ENCODE measurements at regions not wholly inside any gene's neighbourhood (a gene's known extent, or its start where the extent isn't known, plus 50 kb on each side); places are given as distances from the start of the nearest gene placed in this dataset.

DNA sequence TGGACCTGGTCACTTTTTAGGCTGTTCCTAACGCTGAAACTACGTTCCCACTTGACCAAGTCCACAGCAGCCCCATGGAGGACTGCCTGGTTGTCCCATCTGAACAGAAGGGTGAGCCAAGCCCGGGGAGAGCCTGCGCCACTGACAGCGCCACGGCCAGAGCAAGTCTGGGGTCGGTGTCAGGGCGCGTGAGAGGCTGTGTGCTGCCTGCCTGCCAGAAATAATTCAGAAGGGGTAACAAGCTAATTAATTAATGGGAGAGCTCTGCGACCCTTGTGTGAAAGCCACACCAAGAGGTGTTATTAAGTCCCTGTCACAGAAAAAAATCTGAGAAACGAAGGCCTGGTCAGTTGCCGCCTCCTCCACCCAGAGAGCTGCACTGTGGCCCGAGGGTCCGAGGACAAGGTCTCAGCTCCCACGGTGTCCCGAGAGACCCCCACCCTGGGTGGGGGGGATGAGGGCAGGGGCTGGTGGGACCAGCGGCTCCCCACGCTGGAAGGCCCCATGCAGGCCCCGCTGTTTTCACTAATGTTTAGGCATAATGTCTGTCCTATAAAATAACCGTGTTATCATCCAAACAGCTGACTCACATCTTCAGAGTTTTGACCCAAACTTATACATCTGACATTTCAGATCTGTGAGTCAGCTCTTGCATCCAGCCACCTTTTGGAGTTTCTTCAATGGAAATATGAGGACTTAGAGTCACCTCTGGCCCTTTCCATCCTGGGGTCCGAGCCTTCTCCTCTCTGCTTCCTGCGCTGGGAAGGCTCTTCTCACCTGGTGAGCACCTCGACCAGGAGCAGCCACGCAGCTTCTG, 58.5 kb downstream of the DLL1 start:
- Histone ChIP-seq H3K4me1 (ENCODE audit: insufficient read depth, low read length) (peaks cover 22% of the 10 kb centered on the region; the same call in 1 of the 2 replicates), H3K36me3 (ENCODE audit: insufficient read depth, low read length) (no peaks in the 10 kb centered on the region), H3K4me3 (ENCODE audit: low read length) (no peak overlapping the region), H3K27ac (ENCODE audit: low read depth, low read length) (no peak overlapping the region), H3K27me3 (ENCODE audit: insufficient read depth, low read length) (no peaks in the 10 kb centered on the region), H3K9me3 (ENCODE audit: insufficient read depth, low read depth, low read length) (no peaks in the 10 kb centered on the region), H3K9ac (ENCODE audit: low read depth, low read length) (no peak overlapping the region)
- WGBS: 94% methylated on average over 24 of the region's 24 CpGs

DNA sequence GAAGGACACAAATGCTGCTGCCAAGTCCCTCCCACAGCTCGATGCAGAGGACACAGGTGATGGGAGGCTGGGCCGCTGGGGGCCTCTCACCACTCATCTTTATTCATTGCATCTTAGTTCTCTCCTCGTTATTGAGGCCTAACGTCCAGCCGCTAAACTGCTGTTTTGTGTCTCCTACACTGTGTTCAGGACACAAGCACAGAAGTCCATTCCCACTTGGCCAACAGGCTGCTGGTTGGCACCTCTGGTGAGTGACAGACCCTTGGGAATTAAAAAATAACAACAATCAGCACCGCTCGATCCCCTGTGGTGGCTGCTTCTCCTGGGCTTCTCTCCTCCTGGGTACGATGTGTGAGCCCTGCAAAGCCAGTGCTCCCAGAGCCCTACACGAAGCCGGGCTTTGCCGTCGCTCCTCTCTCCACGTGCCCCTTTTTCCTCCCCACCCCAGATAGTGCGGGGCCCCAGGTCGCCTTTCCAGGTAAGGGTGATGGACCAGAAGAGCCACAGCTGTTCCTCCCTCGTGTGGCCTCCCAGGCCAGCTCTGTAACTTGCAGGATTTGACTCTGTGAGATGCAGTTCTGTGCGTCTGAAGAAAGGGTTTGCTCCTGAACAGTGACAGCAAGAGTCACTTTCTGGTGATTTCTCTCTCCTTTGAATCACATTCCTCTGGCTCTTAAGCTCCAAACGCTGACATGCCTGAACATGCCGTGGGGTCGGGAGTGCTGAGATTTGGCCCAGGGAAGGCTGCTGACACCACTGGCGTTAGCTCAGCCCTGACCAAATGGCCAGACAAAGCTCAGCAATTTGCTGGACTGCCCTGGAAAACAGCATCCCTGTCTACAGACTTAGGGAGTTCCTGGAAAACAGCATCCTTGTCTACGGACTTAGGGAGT, 59.3 kb downstream of the DLL1 start:
- Histone ChIP-seq H3K27ac (ENCODE audit: low read depth, low read length) (no peak overlapping the region), H3K27me3 (ENCODE audit: insufficient read depth, low read length) (no peaks in the 10 kb centered on the region), H3K4me3 (ENCODE audit: low read length) (no peak overlapping the region), H3K36me3 (ENCODE audit: insufficient read depth, low read length) (no peaks in the 10 kb centered on the region), H3K9me3 (ENCODE audit: insufficient read depth, low read depth, low read length) (no peaks in the 10 kb centered on the region), H3K4me1 (ENCODE audit: insufficient read depth, low read length) (peaks cover 22% of the 10 kb centered on the region; the same call in 1 of the 2 replicates), H3K9ac (ENCODE audit: low read depth, low read length) (no peak overlapping the region)
- 89% methylated on average over 22 of the region's 22 CpGs for WGBS

- Histone ChIP-seq H3K36me3 (ENCODE audit: insufficient read depth, low read length) (no peaks in the 10 kb centered on the region), H3K27ac (ENCODE audit: low read depth, low read length) (no peak overlapping the region), H3K27me3 (ENCODE audit: insufficient read depth, low read length) (no peaks in the 10 kb centered on the region), H3K9ac (ENCODE audit: low read depth, low read length) (no peak overlapping the region), H3K4me1 (ENCODE audit: insufficient read depth, low read length) (peaks cover 17% of the 10 kb centered on the region; the same call in 1 of the 2 replicates), H3K9me3 (ENCODE audit: insufficient read depth, low read depth, low read length) (no peaks in the 10 kb centered on the region), H3K4me3 (ENCODE audit: low read length) (no peak overlapping the region)
- WGBS: 94% methylated on average over 19 of the region's 19 CpGs
Measured at GRCh38 chr6:170230520-170231292, 60.2 kb downstream of the DLL1 start.

GRCh38 chr6:170229851-170230519, 60.9 kb downstream of the DLL1 start:
- H3K4me3 ChIP-seq (ENCODE audit: low read length): no peak overlapping the region
- H3K9ac ChIP-seq (ENCODE audit: low read depth, low read length): no peak overlapping the region
- H3K27ac ChIP-seq (ENCODE audit: low read depth, low read length): no peak overlapping the region
- WGBS: 91% methylated on average over 25 of the region's 25 CpGs
- H3K9me3 ChIP-seq (ENCODE audit: insufficient read depth, low read depth, low read length): no peaks in the 10 kb centered on the region
- H3K4me1 ChIP-seq (ENCODE audit: insufficient read depth, low read length): peaks cover 10% of the 10 kb centered on the region; the same call in 1 of the 2 replicates
- no peaks in the 10 kb centered on the region for H3K27me3 ChIP-seq (ENCODE audit: insufficient read depth, low read length)
- H3K36me3 ChIP-seq (ENCODE audit: insufficient read depth, low read length): no peaks in the 10 kb centered on the region

- WGBS: 96% methylated on average over 15 of the region's 15 CpGs
- Histone ChIP-seq H3K27ac (ENCODE audit: low read depth, low read length) (no peak overlapping the region), H3K9ac (ENCODE audit: low read depth, low read length) (no peak overlapping the region), H3K9me3 (ENCODE audit: insufficient read depth, low read depth, low read length) (no peaks in the 10 kb centered on the region), H3K36me3 (ENCODE audit: insufficient read depth, low read length) (no peaks in the 10 kb centered on the region), H3K4me3 (ENCODE audit: low read length) (no peak overlapping the region), H3K4me1 (ENCODE audit: insufficient read depth, low read length) (peaks cover 4% of the 10 kb centered on the region; the same call in 1 of the 2 replicates), H3K27me3 (ENCODE audit: insufficient read depth, low read length) (no peaks in the 10 kb centered on the region)
Measured at GRCh38 chr6:170229396-170229795, 61.5 kb downstream of the DLL1 start.

DNA sequence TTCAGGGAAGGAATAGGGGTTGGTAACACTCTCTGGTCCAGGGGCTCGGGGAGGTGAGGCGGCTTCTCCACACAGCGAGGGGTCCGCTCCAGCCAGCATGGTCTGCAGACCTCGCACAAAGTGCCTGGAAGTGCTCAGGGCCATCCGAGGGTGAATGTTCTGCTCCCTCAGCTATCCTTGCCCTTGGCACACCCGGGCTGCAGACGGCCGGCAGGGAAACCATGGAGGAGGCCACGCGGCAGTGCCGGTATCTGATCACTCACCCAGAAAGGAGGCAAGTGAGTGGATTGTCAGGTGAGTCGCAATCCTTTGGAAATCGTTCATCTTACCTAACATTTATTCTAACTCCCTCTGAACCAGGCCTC, 62.0 kb downstream of the DLL1 start:
- no peak overlapping the region for H3K4me3 ChIP-seq (ENCODE audit: low read length)
- H3K27me3 ChIP-seq (ENCODE audit: insufficient read depth, low read length): no peaks in the 10 kb centered on the region
- no peaks in the 10 kb centered on the region for H3K36me3 ChIP-seq (ENCODE audit: insufficient read depth, low read length)
- H3K9me3 ChIP-seq (ENCODE audit: insufficient read depth, low read depth, low read length): no peaks in the 10 kb centered on the region
- 94% methylated on average over 14 of the region's 14 CpGs for WGBS
- no peak overlapping the region for H3K27ac ChIP-seq (ENCODE audit: low read depth, low read length)
- H3K4me1 ChIP-seq (ENCODE audit: insufficient read depth, low read length): no peaks in the 10 kb centered on the region; the same call in 1 of the 2 replicates
- H3K9ac ChIP-seq (ENCODE audit: low read depth, low read length): no peak overlapping the region

DNA sequence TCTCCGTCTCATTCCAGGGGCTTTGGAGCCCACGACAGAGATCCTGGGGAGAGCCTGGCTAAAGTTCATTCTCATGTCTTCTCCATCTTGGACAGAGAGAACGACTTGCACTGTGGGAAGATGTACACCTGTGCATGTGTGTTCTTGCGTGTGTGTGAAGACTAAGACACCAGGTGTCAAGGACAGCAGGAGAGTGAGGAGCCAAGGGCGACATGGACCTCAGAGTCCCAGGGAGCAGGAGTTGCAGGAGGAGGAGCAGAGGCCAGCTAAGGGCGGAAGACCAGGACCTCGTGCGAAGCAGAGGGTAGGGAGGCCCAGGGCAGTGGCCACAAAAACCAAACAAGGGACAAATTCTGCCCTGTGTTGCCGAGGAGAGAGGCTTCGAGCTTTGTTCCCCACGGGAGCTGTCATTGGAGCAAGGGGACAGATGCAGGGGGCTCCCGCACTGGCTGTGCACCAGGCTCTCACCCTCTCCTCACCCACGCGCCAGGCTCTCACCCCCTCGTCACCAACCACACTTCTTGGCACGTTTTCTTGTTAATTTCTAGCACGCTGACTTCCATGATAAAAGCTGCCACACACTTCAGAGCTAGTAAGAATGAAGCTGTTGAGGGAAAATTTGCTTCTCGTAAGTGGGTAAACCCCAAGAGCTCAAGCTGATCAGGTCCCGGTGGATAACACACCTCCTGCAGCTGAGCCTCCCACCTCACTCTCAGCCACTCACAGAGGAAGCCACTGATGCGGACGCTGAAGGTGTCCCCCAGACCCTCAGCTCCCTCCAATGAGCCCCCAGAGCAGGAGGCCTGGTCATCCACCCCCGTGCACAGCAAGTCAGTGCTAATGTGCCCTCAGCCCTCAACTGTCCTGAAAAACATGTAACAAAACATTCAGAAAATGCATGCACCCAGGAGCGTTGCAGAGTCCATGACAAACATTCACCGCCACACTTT, 62.6 kb downstream of the DLL1 start:
- no peak overlapping the region for H3K27ac ChIP-seq (ENCODE audit: low read depth, low read length)
- H3K9ac ChIP-seq (ENCODE audit: low read depth, low read length): no peak overlapping the region
- no peaks in the 10 kb centered on the region for H3K9me3 ChIP-seq (ENCODE audit: insufficient read depth, low read depth, low read length)
- H3K4me3 ChIP-seq (ENCODE audit: low read length): no peak overlapping the region
- no peaks in the 10 kb centered on the region for H3K27me3 ChIP-seq (ENCODE audit: insufficient read depth, low read length)
- 93% methylated on average over 24 of the region's 24 CpGs for WGBS
- no peaks in the 10 kb centered on the region for H3K36me3 ChIP-seq (ENCODE audit: insufficient read depth, low read length)
- H3K4me1 ChIP-seq (ENCODE audit: insufficient read depth, low read length): no peaks in the 10 kb centered on the region; the same call in 1 of the 2 replicates

- H3K9me3 ChIP-seq (ENCODE audit: insufficient read depth, low read depth, low read length): no peaks in the 10 kb centered on the region
- no peaks in the 10 kb centered on the region for H3K36me3 ChIP-seq (ENCODE audit: insufficient read depth, low read length)
- no peak overlapping the region for H3K4me3 ChIP-seq (ENCODE audit: low read length)
- WGBS: 92% methylated on average over 14 of the region's 14 CpGs
- H3K27ac ChIP-seq (ENCODE audit: low read depth, low read length): no peak overlapping the region
- no peaks in the 10 kb centered on the region for H3K27me3 ChIP-seq (ENCODE audit: insufficient read depth, low read length)
- H3K4me1 ChIP-seq (ENCODE audit: insufficient read depth, low read length): no peaks in the 10 kb centered on the region; the same call in 1 of the 2 replicates
- no peak overlapping the region for H3K9ac ChIP-seq (ENCODE audit: low read depth, low read length)
Measured at GRCh38 chr6:170227521-170227983, 63.3 kb downstream of the DLL1 start.

GRCh38 chr6:170226647-170227046, 64.2 kb downstream of the DLL1 start:
- Histone ChIP-seq H3K9me3 (ENCODE audit: insufficient read depth, low read depth, low read length) (no peaks in the 10 kb centered on the region), H3K27me3 (ENCODE audit: insufficient read depth, low read length) (no peaks in the 10 kb centered on the region)
- 92% methylated on average over 9 of the region's 9 CpGs for WGBS

More at GRCh38 chr6:170226647-170227046, 64.2 kb downstream of the DLL1 start:
- H3K36me3 ChIP-seq (ENCODE audit: insufficient read depth, low read length): no peaks in the 10 kb centered on the region
- no peak overlapping the region for H3K27ac ChIP-seq (ENCODE audit: low read depth, low read length)
- H3K4me3 ChIP-seq (ENCODE audit: low read length): no peak overlapping the region
- no peak overlapping the region for H3K9ac ChIP-seq (ENCODE audit: low read depth, low read length)
- H3K4me1 ChIP-seq (ENCODE audit: insufficient read depth, low read length): no peaks in the 10 kb centered on the region; the same call in 1 of the 2 replicates

Data from HUES64 (cell line).